HUES6 (cell line): ENCODE measurements at regions not wholly inside any gene's neighbourhood (a gene's known extent, or its start where the extent isn't known, plus 50 kb on each side); places are given as distances from the start of the nearest gene placed in this dataset.

Source experiments
- H3K27ac ChIP-seq: 2 replicates; pipeline ENCODE4 v1.7.0; 2013; ENCODE audit warnings: low read depth, mild to moderate bottlenecking, low read length, inconsistent platforms
- H3K27me3 ChIP-seq: 2 replicates; pipeline ENCODE4 v1.6.1; 2013; ENCODE audit warnings: low read length; ENCODE audit not compliant: control insufficient read depth, insufficient read depth
- H3K36me3 ChIP-seq: 2 replicates; pipeline ENCODE4 v1.6.1; 2013; ENCODE audit warnings: low read length; ENCODE audit not compliant: control insufficient read depth, insufficient read depth
- H3K4me1 ChIP-seq: 2 replicates; pipeline ENCODE4 v1.6.1; 2013; ENCODE audit warnings: low read length; ENCODE audit not compliant: control insufficient read depth, insufficient read depth
- H3K4me3 ChIP-seq: 2 replicates; pipeline ENCODE4 v1.5.1; 2013; ENCODE audit warnings: low read depth, low read length
- H3K9ac ChIP-seq: one replicate; pipeline ENCODE4 v1.6.1; 2013; ENCODE audit warnings: mild to moderate bottlenecking, low read length
- H3K9me3 ChIP-seq: 2 replicates; pipeline ENCODE4 v1.6.1; 2013; ENCODE audit warnings: low read depth, low read length; ENCODE audit not compliant: control insufficient read depth, insufficient read depth

- H3K9me3 ChIP-seq = no peaks in the 10 kb centered on the region
- no peaks in the 10 kb centered on the region for H3K4me1 ChIP-seq
- no peak overlapping the region for H3K27ac ChIP-seq
- no peak overlapping the region for H3K4me3 ChIP-seq
- no peaks in the 10 kb centered on the region for H3K27me3 ChIP-seq
- no peak overlapping the region for H3K9ac ChIP-seq
- H3K36me3 ChIP-seq = no peaks in the 10 kb centered on the region
Observed at GRCh38 chr13:44181931-44182330, 191.7 kb upstream of the SERP2 start.

- no peaks in the 10 kb centered on the region for H3K9me3 ChIP-seq
- no peak overlapping the region for H3K9ac ChIP-seq
- no peak overlapping the region for H3K4me3 ChIP-seq
- H3K27me3 ChIP-seq = no peaks in the 10 kb centered on the region
- no peak overlapping the region for H3K27ac ChIP-seq
- H3K4me1 ChIP-seq = no peaks in the 10 kb centered on the region
- no peaks in the 10 kb centered on the region for H3K36me3 ChIP-seq
Observed at GRCh38 chr13:44184740-44185139, 188.9 kb upstream of the SERP2 start.

- Histone ChIP-seq H3K9ac (no peak overlapping the region), H3K4me1 (no peaks in the 10 kb centered on the region), H3K36me3 (no peaks in the 10 kb centered on the region), H3K9me3 (no peaks in the 10 kb centered on the region), H3K4me3 (no peak overlapping the region), H3K27me3 (no peaks in the 10 kb centered on the region), H3K27ac (no peak overlapping the region)
Observed at GRCh38 chr13:44188257-44188656, 185.4 kb upstream of the SERP2 start.

- H3K27ac ChIP-seq = no peak overlapping the region
- H3K4me1 ChIP-seq = no peaks in the 10 kb centered on the region
- H3K9ac ChIP-seq = no peak overlapping the region
- H3K4me3 ChIP-seq = no peak overlapping the region
- no peaks in the 10 kb centered on the region for H3K9me3 ChIP-seq
- no peaks in the 10 kb centered on the region for H3K36me3 ChIP-seq
- no peaks in the 10 kb centered on the region for H3K27me3 ChIP-seq
Observed at GRCh38 chr13:44189085-44189484, 184.5 kb upstream of the SERP2 start.

GRCh38 chr13:44191103-44191502 lies 182.5 kb upstream of the SERP2 start:
- Histone ChIP-seq H3K9ac (no peak overlapping the region), H3K4me3 (no peak overlapping the region), H3K36me3 (no peaks in the 10 kb centered on the region), H3K9me3 (no peaks in the 10 kb centered on the region), H3K27me3 (no peaks in the 10 kb centered on the region), H3K27ac (no peak overlapping the region), H3K4me1 (no peaks in the 10 kb centered on the region)

GRCh38 chr13:44191504-44192171 lies 182.0 kb upstream of the SERP2 start:
- H3K4me3 ChIP-seq = no peak overlapping the region
- no peaks in the 10 kb centered on the region for H3K36me3 ChIP-seq
- H3K9ac ChIP-seq = no peak overlapping the region

GRCh38 chr13:44193731-44194130 lies 179.9 kb upstream of the SERP2 start:
- H3K36me3 ChIP-seq = no peaks in the 10 kb centered on the region
- H3K27me3 ChIP-seq = no peaks in the 10 kb centered on the region
- H3K9me3 ChIP-seq = no peaks in the 10 kb centered on the region
- H3K4me1 ChIP-seq = no peaks in the 10 kb centered on the region
- no peak overlapping the region for H3K27ac ChIP-seq
- no peak overlapping the region for H3K9ac ChIP-seq
- H3K4me3 ChIP-seq = no peak overlapping the region

More at GRCh38 chr13:44191504-44192171, 182.0 kb upstream of the SERP2 start:
- Histone ChIP-seq H3K9me3 (no peaks in the 10 kb centered on the region), H3K4me1 (no peaks in the 10 kb centered on the region), H3K27me3 (no peaks in the 10 kb centered on the region), H3K27ac (no peak overlapping the region)

GRCh38 chr13:44195245-44195644 lies 178.4 kb upstream of the SERP2 start:
- H3K9me3 ChIP-seq = no peaks in the 10 kb centered on the region
- no peaks in the 10 kb centered on the region for H3K36me3 ChIP-seq
- H3K4me3 ChIP-seq = no peak overlapping the region
- no peak overlapping the region for H3K9ac ChIP-seq
- no peaks in the 10 kb centered on the region for H3K27me3 ChIP-seq
- H3K27ac ChIP-seq = no peak overlapping the region
- H3K4me1 ChIP-seq = no peaks in the 10 kb centered on the region

GRCh38 chr13:44196196-44196751 lies 177.3 kb upstream of the SERP2 start:
- Histone ChIP-seq H3K4me3 (no peak overlapping the region), H3K9me3 (no peaks in the 10 kb centered on the region), H3K9ac (no peak overlapping the region), H3K4me1 (no peaks in the 10 kb centered on the region), H3K36me3 (no peaks in the 10 kb centered on the region), H3K27ac (no peak overlapping the region), H3K27me3 (no peaks in the 10 kb centered on the region)

- no peak overlapping the region for H3K4me3 ChIP-seq
- no peaks in the 10 kb centered on the region for H3K9me3 ChIP-seq
- H3K27ac ChIP-seq = no peak overlapping the region
- H3K9ac ChIP-seq = no peak overlapping the region
- no peaks in the 10 kb centered on the region for H3K4me1 ChIP-seq
- no peaks in the 10 kb centered on the region for H3K36me3 ChIP-seq
- no peaks in the 10 kb centered on the region for H3K27me3 ChIP-seq
Observed at GRCh38 chr13:44197791-44198770, 175.5 kb upstream of the SERP2 start.

- no peaks in the 10 kb centered on the region for H3K27me3 ChIP-seq
Observed at GRCh38 chr13:44198826-44199225, 174.8 kb upstream of the SERP2 start.

More at GRCh38 chr13:44198826-44199225, 174.8 kb upstream of the SERP2 start:
- H3K27ac ChIP-seq = no peak overlapping the region
- no peaks in the 10 kb centered on the region for H3K9me3 ChIP-seq
- no peak overlapping the region for H3K9ac ChIP-seq
- no peaks in the 10 kb centered on the region for H3K36me3 ChIP-seq
- H3K4me3 ChIP-seq = no peak overlapping the region
- H3K4me1 ChIP-seq = no peaks in the 10 kb centered on the region
